ENCODE measurements at regions not wholly inside any gene's neighbourhood (a gene's known extent, or its start where the extent isn't known, plus 50 kb on each side); places are given as distances from the start of the nearest gene placed in this dataset.

DNA sequence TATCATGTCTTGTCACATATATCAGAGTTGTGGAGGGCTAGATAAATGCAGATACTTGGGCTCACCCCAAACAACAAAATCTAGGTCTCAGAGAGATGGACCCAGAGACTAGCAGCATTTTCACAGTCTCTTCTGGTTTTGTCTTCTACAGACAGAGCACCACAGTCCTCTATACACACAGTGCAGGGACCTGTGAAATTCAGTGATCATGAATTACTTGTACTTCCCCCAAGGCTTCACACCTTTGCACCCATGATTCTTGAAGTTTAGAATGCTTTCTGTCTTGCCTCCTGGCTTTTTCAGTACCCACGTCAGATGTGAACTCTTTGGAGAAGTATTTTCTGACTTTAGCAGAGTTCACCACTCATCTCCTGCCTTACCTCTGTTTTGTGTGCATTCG, 371.5 kb upstream of the PRR16 start:
- no peaks in the 10 kb centered on the region for H3K9me3 ChIP-seq
- no peaks in the 10 kb centered on the region for H3K27me3 ChIP-seq
- no peak overlapping the region for H3K4me3 ChIP-seq
- H3K4me1 ChIP-seq: no peaks in the 10 kb centered on the region
- no peak for ATAC-seq
- WGBS, 2 donors (ENCODE audit: low coverage in 1 of 2): 33 to 65% methylated on average over 1 to 2 of the region's 2 CpGs
- no peaks in the 10 kb centered on the region for H3K36me3 ChIP-seq
- no peak overlapping the region for H3K27ac ChIP-seq
- TF ChIP-seq POLR2AphosphoS5 (IDR thresholded peaks at IDR 0.05) (no peak), POLR2A (IDR thresholded peaks at IDR 0.05) (no peak), CTCF (IDR thresholded peaks at IDR 0.05) (no peak), EP300 (IDR thresholded peaks at IDR 0.05) (no peak)

DNA sequence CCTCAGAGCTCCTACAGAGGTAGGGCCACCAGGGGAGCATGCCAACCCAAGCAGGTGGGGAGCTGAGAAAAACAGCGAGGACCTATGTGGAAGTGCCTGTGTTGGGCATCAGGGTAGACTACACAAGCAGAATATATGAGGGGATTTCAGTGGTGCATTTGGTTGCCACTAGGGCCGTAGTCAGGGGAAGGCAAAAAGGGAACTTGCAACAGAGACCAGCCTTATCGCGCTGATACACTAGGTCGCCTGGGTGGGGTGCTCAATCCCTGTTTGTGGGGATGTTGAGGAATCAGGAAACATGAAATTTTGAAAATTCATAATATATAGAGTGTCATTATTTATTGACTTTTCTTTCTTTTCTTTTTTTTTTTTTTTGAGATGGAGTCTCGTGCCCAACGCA, 370.9 kb upstream of the PRR16 start:
- no peak for TF ChIP-seq POLR2AphosphoS5 (IDR thresholded peaks at IDR 0.05)
- no peak for TF ChIP-seq POLR2A (IDR thresholded peaks at IDR 0.05)
- TF ChIP-seq CTCF (IDR thresholded peaks at IDR 0.05): no peak
- TF ChIP-seq EP300 (IDR thresholded peaks at IDR 0.05): no peak
- WGBS, 2 donors (ENCODE audit: low coverage in 1 of 2): 66 to 92% methylated on average over 4 to 7 of the region's 7 CpGs
- no peak for ATAC-seq
- no peaks in the 10 kb centered on the region for H3K27me3 ChIP-seq
- no peaks in the 10 kb centered on the region for H3K9me3 ChIP-seq
- no peaks in the 10 kb centered on the region for H3K36me3 ChIP-seq
- no peaks in the 10 kb centered on the region for H3K4me1 ChIP-seq
- H3K27ac ChIP-seq: no peak overlapping the region
- no peak overlapping the region for H3K4me3 ChIP-seq

- no peak overlapping the region for H3K4me3 ChIP-seq
- H3K27me3 ChIP-seq: no peaks in the 10 kb centered on the region
- no peaks in the 10 kb centered on the region for H3K36me3 ChIP-seq
- no peak for TF ChIP-seq EP300 (IDR thresholded peaks at IDR 0.05)
- TF ChIP-seq CTCF (IDR thresholded peaks at IDR 0.05): no peak
- no peak for TF ChIP-seq POLR2A (IDR thresholded peaks at IDR 0.05)
- no peak for TF ChIP-seq POLR2AphosphoS5 (IDR thresholded peaks at IDR 0.05)
- H3K9me3 ChIP-seq: no peaks in the 10 kb centered on the region
- WGBS, 2 donors (ENCODE audit: low coverage in 1 of 2): 34 to 47% methylated on average over 3 of the region's 3 CpGs
- H3K27ac ChIP-seq: no peak overlapping the region
- no peak for ATAC-seq
- no peaks in the 10 kb centered on the region for H3K4me1 ChIP-seq
Observed at GRCh38 chr5:120096413-120096812, 367.7 kb upstream of the PRR16 start.

- 85 to 100% methylated on average over 1 to 4 of the region's 4 CpGs for WGBS, 2 donors (ENCODE audit: low coverage in 1 of 2)
- TF ChIP-seq POLR2AphosphoS5 (IDR thresholded peaks at IDR 0.05): no peak
- TF ChIP-seq POLR2A (IDR thresholded peaks at IDR 0.05): no peak
- no peak for TF ChIP-seq CTCF (IDR thresholded peaks at IDR 0.05)
- TF ChIP-seq EP300 (IDR thresholded peaks at IDR 0.05): no peak
Observed at GRCh38 chr5:120098426-120098825, 365.7 kb upstream of the PRR16 start.

DNA sequence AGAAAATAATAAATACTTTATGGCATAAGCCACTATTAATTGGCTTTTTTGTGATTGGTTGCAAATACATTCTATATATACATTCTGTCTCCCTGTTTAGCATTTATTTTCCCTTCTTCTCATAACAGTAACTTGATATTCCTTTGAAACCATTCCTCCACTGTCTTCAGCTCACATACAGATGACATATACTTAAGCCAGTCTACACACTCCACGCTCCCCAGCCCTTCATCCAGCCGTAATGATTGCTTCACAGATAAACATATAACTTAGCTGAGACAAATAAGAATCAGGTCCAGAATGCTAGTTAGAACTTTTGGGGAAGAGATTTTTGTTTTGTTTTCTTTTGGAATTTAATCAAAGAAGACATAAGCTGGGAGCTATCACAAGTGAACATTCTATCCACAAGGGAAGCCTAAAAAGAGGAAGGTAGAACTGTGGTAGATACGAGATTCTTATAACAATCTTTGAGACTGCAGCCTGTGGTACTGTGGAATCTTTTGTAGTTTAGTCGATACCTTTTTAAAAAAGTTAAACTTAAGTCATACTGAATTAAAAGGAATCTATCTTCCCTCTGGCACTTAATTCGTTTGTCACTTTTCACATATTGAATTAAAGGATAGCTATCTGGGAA, 365.1 kb upstream of the PRR16 start:
- no peak overlapping the region for H3K4me3 ChIP-seq
- H3K27ac ChIP-seq: no peak overlapping the region
- TF ChIP-seq EP300 (IDR thresholded peaks at IDR 0.05) (no peak), CTCF (IDR thresholded peaks at IDR 0.05) (no peak), POLR2AphosphoS5 (IDR thresholded peaks at IDR 0.05) (no peak), POLR2A (IDR thresholded peaks at IDR 0.05) (no peak)
- H3K27me3 ChIP-seq: no peaks in the 10 kb centered on the region
- no peaks in the 10 kb centered on the region for H3K4me1 ChIP-seq
- H3K36me3 ChIP-seq: no peaks in the 10 kb centered on the region
- H3K9me3 ChIP-seq: no peaks in the 10 kb centered on the region
- ATAC-seq: no peak
- 47 to 68% methylated on average over 5 of the region's 5 CpGs for WGBS, 2 donors (ENCODE audit: low coverage in 1 of 2)

More at GRCh38 chr5:120098426-120098825, 365.7 kb upstream of the PRR16 start:
- ATAC-seq: no peak
- Histone ChIP-seq H3K36me3 (no peaks in the 10 kb centered on the region), H3K4me1 (no peaks in the 10 kb centered on the region), H3K9me3 (no peaks in the 10 kb centered on the region), H3K27me3 (no peaks in the 10 kb centered on the region), H3K27ac (no peak overlapping the region), H3K4me3 (no peak overlapping the region)
